GM19452 (cell line): ENCODE measurements at regions not wholly inside any gene's neighbourhood (a gene's known extent, or its start where the extent isn't known, plus 50 kb on each side); places are given as distances from the start of the nearest gene placed in this dataset.

Experiments used
- ATAC-seq: cut with Tn5 transposase; IDR thresholded peaks from one replicate; pipeline ENCODE4 v1.9.1; 2021; ENCODE audit not compliant: unreplicated experiment

DNA sequence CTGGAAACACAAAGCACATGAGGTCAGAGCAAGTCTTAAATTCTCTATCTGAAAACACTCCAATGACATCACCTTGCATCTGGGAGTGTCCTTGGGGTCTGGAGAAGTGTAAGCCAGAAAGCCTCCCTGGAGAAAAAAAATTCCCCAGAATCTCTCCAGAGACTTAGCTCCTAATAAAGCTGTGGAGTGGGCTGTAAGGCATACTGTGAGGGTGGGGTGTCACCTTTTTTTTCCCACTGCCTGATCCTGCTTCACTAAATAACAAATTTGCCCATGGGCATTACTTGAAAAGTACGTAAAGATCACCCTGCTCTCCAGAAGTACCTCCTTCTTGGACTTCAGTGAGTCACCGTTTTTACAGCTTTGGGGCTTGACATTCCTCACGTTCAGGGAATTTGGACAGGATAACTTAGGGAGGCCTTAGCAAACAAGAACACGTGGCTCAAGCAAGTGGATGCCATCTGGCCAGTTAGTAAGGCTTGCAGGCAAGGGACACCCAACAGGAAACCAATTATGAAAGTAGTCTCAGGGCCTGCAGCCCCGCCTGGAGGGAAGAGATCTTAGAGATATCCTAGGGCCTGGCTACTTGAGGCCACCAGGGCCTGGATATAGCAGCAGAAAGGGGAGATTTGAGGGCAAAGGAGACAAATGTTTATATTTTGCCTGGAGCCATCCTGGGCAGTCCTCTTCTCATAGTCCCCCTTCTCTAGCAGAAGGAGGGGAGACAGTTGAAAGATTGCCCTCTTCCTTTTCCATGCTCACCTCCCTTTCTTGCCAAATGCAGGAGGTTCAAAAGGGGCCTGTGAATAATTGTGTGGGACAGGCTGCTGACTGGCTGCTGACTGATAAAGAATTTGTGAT is 60.1 kb upstream of the PLAC1 start:
- ATAC-seq, result peak; percentile 58

DNA sequence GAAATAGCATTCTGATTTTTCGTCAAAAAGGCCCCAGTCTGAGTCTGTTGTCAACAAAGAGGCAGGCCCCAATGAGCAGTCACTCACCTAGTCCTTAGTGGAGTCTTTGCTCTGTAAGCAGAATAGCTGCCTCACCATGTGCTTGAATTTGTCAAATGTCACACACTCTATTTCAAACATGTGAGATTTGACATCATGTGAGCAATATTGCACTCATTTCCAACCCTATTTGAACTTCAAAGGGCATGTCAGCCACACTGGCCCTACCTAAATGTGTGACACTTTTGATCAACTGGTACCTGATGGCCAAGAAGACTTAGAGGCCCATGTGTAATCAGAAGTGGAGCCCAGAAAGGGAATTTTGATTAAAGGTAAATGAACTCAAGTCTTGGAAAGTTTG is 59.4 kb upstream of the PLAC1 start:
- no peak for ATAC-seq

DNA sequence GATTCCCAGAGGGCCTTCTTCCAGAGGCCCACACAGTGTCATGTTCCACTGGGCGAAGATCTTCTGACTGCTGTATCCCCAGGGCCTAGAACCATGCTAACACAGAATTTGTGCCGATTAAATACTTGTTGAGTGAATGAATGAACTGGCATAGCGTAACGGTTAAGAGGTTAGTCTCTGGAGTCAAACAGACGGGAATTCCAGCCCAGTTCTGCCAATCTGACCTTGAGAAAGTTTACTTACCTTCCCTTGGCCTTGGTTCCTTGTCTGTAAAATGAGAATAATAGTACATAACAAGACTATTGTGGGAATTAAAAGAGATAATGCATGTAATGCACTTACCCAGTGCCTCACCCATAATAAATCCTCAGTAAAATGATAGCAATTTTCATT is 58.3 kb upstream of the PLAC1 start:
- ATAC-seq, result no peak

DNA sequence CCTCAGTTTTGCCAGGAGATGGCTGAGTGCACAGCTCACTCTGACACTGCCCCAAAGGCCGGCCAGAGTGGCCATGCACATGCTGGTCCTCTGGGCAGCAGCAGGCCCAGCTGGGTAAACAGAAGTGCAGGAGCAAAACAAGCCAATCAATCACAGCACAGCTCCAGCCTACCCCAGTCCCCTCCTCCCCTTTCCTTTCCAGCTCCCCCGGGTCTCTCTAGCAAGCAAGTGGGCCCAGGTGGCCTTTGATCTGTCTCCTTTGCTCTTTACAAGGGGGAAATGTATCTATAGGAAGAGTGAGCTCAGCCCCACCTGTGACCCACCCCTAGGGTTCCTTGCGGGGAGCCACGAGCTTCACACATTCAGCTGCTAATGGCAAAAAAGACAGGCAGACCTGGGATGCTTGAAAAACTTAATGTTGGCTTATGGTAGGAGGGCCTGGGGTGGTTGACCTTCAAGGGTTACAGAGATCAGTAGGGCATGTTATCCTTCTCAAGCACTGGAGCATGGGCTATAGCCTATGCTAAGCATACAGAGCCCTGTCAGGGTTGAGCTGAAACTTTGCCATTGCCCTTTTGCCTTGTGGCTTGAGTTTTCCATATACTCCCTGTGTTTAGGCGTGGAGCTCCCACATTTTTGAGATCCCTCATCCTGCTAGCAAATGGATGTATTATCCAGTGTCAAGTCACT is 57.8 kb upstream of the PLAC1 start:
- ATAC-seq, result no peak

GRCh38 chrX:134714633-134715110 is 56.4 kb upstream of the PLAC1 start:
- ATAC-seq, result no peak

GRCh38 chrX:134713618-134714107 is 55.4 kb upstream of the PLAC1 start:
- no peak for ATAC-seq

GRCh38 chrX:134712272-134712671 is 54.0 kb upstream of the PLAC1 start:
- ATAC-seq, result no peak

GRCh38 chrX:134711135-134711921 is 53.1 kb upstream of the PLAC1 start:
- ATAC-seq, result no peak
